MM.1S (cell line): ENCODE measurements at regions not wholly inside any gene's neighbourhood (a gene's known extent, or its start where the extent isn't known, plus 50 kb on each side); places are given as distances from the start of the nearest gene placed in this dataset.

Source experiments
- DNase-seq: peaks from one replicate; pipeline ENCODE4 v3.0.0-alpha.2; 2015
- H2AFZ ChIP-seq: fragments of 300-600 bp; sonication (generic); 2 replicates; pipeline ENCODE4 v1.6.0; 2016; ENCODE audit warnings: antibody characterized with exemption, low read length
- H3F3A ChIP-seq: fragments of 300-600 bp; sonication (generic); 2 replicates; pipeline ENCODE4 v1.6.1; 2016; ENCODE audit warnings: mild to moderate bottlenecking, antibody characterized with exemption, low read length, moderate library complexity, mixed read lengths; ENCODE audit not compliant: insufficient read depth
- H3K27ac ChIP-seq: fragments of 300-600 bp; sonication (generic); 2 replicates; pipeline ENCODE4 v1.5.1; 2016; ENCODE audit warnings: mild to moderate bottlenecking, low read length
- H3K27me3 ChIP-seq: fragments of 300-600 bp; sonication (generic); replicated peaks from 2 replicates; pipeline ENCODE4 v1.6.0; 2016; ENCODE audit warnings: low read length; ENCODE audit not compliant: insufficient read depth
- H3K36me3 ChIP-seq: fragments of 300-600 bp; sonication (generic); replicated peaks from 2 replicates; pipeline ENCODE4 v1.6.1; 2016; ENCODE audit warnings: mild to moderate bottlenecking, low read length, mixed read lengths; ENCODE audit not compliant: insufficient read depth
- H3K4me1 ChIP-seq: fragments of 300-600 bp; sonication (generic); 2 replicates; pipeline ENCODE4 v1.6.1; 2016; ENCODE audit warnings: low read length, mixed read lengths
- H3K4me2 ChIP-seq: fragments of 300-600 bp; sonication (generic); 2 replicates; pipeline ENCODE4 v1.6.0; 2016; ENCODE audit warnings: low read depth, low read length
- H3K4me3 ChIP-seq: fragments of 300-600 bp; sonication (generic); 2 replicates; pipeline ENCODE4 v1.5.1; 2016; ENCODE audit warnings: low read length, mixed read lengths
- H3K79me2 ChIP-seq: fragments of 300-600 bp; sonication (generic); 2 replicates; pipeline ENCODE4 v1.6.1; 2016; ENCODE audit warnings: mixed run types, low read length, mixed read lengths
- H3K9ac ChIP-seq: fragments of 300-600 bp; sonication (generic); 2 replicates; pipeline ENCODE4 v1.6.1; 2016; ENCODE audit warnings: low read length, mixed read lengths
- H3K9me2 ChIP-seq: fragments of 300-600 bp; sonication (generic); replicated peaks from 2 replicates; pipeline ENCODE4 v1.6.1; 2016; ENCODE audit warnings: mild to moderate bottlenecking, low read length, mixed read lengths; ENCODE audit not compliant: insufficient read depth
- H3K9me3 ChIP-seq: fragments of 300-600 bp; sonication (generic); replicated peaks from 2 replicates; pipeline ENCODE4 v1.6.1; 2016; ENCODE audit warnings: mild to moderate bottlenecking, low read length, mixed read lengths; ENCODE audit not compliant: insufficient read depth
- H4K20me1 ChIP-seq: fragments of 300-600 bp; sonication (generic); 2 replicates; pipeline ENCODE4 v1.6.1; 2016; ENCODE audit warnings: mild to moderate bottlenecking, low read length, moderate library complexity, mixed read lengths; ENCODE audit not compliant: insufficient read depth
- EZH2 ChIP-seq: fragments of 300-600 bp; sonication (generic); optimal IDR thresholded peaks from 2 replicates; pipeline ENCODE3; 2017; ENCODE audit warnings: low read depth, mild to moderate bottlenecking, antibody characterized with exemption, low read length, mixed read lengths
- EZH2phosphoT487 ChIP-seq: fragments of 300-600 bp; sonication (generic); IDR thresholded peaks from 2 replicates; pipeline ENCODE4 v1.6.1; 2018; ENCODE audit warnings: antibody characterized with exemption, low read length
- TF ChIP-seq, protein P1 (sequence below): fragments of 300-600 bp; sonication (generic); IDR thresholded peaks from 2 replicates; pipeline ENCODE4 v1.5.1; 2016; ENCODE audit warnings: antibody characterized with exemption, low read length, mixed read lengths

- no peak overlapping the region for H3K4me3 ChIP-seq
- H3K36me3 ChIP-seq, result no peaks in the 10 kb centered on the region
- no peak overlapping the region for H3K9ac ChIP-seq
- no peak overlapping the region for H3K4me2 ChIP-seq
- no peak overlapping the region for H3K27ac ChIP-seq
- TF ChIP-seq EZH2 (no peak), EZH2phosphoT487 (no peak)
- TF ChIP-seq, protein P1, sequence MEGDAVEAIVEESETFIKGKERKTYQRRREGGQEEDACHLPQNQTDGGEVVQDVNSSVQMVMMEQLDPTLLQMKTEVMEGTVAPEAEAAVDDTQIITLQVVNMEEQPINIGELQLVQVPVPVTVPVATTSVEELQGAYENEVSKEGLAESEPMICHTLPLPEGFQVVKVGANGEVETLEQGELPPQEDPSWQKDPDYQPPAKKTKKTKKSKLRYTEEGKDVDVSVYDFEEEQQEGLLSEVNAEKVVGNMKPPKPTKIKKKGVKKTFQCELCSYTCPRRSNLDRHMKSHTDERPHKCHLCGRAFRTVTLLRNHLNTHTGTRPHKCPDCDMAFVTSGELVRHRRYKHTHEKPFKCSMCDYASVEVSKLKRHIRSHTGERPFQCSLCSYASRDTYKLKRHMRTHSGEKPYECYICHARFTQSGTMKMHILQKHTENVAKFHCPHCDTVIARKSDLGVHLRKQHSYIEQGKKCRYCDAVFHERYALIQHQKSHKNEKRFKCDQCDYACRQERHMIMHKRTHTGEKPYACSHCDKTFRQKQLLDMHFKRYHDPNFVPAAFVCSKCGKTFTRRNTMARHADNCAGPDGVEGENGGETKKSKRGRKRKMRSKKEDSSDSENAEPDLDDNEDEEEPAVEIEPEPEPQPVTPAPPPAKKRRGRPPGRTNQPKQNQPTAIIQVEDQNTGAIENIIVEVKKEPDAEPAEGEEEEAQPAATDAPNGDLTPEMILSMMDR, result no peak
- H3K4me1 ChIP-seq, result peaks cover 4% of the 10 kb centered on the region; the same call in 1 of the 2 replicates
- no peaks in the 10 kb centered on the region for H4K20me1 ChIP-seq
- H3K27me3 ChIP-seq, result no peaks in the 10 kb centered on the region
- no peak overlapping the region for H2AFZ ChIP-seq
- H3K79me2 ChIP-seq, result no peaks in the 10 kb centered on the region
- no peaks in the 10 kb centered on the region for H3K9me2 ChIP-seq
- H3K9me3 ChIP-seq, result no peaks in the 10 kb centered on the region
- no peak for DNase-seq
- no peaks in the 10 kb centered on the region for H3F3A ChIP-seq
These were observed 93.8 kb upstream of the ALX4 start for GRCh38 chr11:44403587-44404273.

DNA sequence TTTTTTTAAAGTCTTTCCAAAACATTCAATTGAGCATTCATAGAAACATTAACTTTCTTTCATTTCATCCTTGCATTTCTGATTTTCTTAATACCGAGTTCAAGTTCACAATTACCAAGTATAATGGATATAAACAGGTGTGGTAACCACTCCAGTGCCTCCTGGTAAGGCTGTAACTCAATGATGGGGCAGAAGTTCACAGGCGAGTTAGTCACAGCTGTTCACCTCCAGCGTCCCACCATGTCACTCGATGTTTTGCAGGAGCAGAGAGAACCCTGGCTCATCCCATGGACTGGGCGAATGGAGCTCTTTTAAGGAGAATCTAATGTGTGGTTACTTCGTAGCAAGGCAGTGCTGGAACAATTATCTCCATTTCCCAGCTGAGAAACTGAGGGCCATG is 94.4 kb upstream of the ALX4 start:
- H3F3A ChIP-seq, result no peaks in the 10 kb centered on the region
- H3K9me2 ChIP-seq, result no peaks in the 10 kb centered on the region
- H3K79me2 ChIP-seq, result no peaks in the 10 kb centered on the region
- no peaks in the 10 kb centered on the region for H3K27me3 ChIP-seq
- no peak overlapping the region for H2AFZ ChIP-seq
- no peaks in the 10 kb centered on the region for H3K9me3 ChIP-seq
- no peak overlapping the region for H3K9ac ChIP-seq
- H3K4me1 ChIP-seq, result peaks cover 4% of the 10 kb centered on the region; the same call in 1 of the 2 replicates
- H3K4me3 ChIP-seq, result no peak overlapping the region
- H4K20me1 ChIP-seq, result no peaks in the 10 kb centered on the region
- DNase-seq, result no peak
- TF ChIP-seq EZH2phosphoT487 (no peak), EZH2 (no peak)
- TF ChIP-seq, protein P1, result no peak
- H3K4me2 ChIP-seq, result no peak overlapping the region
- H3K36me3 ChIP-seq, result no peaks in the 10 kb centered on the region
- H3K27ac ChIP-seq, result no peak overlapping the region

DNA sequence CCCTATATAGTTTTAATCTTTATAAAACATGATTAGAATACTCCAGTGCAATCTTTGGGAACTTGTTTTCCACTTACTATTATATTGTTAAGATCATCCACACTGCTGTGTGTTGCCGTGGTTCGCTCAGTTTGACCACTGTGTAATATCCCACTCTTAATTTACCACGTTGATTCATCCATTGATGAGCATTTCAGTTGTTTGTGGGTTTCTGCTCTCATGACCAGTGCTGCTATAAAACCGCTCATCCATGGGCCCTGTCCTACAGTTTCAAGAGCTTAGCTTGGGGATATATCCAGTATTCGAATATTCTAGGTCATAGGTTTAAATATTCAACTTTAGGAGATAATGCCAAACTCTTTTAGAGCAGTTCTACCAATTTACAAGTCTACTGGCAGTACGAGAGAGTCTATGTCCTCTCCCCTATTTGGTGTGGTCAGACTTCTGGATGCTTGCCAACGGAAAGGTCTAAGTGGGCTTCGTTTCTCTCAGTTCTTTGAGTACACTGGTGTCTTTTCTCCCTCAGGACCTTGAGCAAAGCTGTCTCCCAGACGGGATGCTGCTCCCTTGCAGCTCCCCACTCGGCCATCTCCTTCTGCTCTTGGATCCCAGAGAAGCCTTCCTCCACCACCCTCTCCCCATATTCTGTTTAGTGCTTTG is 94.9 kb upstream of the ALX4 start:
- no peak for DNase-seq
- H3K9me3 ChIP-seq, result no peaks in the 10 kb centered on the region
- no peaks in the 10 kb centered on the region for H3K79me2 ChIP-seq
- no peak overlapping the region for H2AFZ ChIP-seq
- H3K36me3 ChIP-seq, result no peaks in the 10 kb centered on the region
- no peaks in the 10 kb centered on the region for H3F3A ChIP-seq
- no peaks in the 10 kb centered on the region for H3K27me3 ChIP-seq
- H3K4me3 ChIP-seq, result no peak overlapping the region
- peaks cover 4% of the 10 kb centered on the region; the same call in 1 of the 2 replicates for H3K4me1 ChIP-seq
- H3K27ac ChIP-seq, result no peak overlapping the region
- TF ChIP-seq EZH2phosphoT487, result no peak
- no peak for TF ChIP-seq EZH2
- TF ChIP-seq, protein P1, result no peak
- H3K4me2 ChIP-seq, result no peak overlapping the region
- H4K20me1 ChIP-seq, result no peaks in the 10 kb centered on the region
- no peaks in the 10 kb centered on the region for H3K9me2 ChIP-seq
- no peak overlapping the region for H3K9ac ChIP-seq
